GM12878 (cell line): ENCODE measurements at regions not wholly inside any gene's neighbourhood (a gene's known extent, or its start where the extent isn't known, plus 50 kb on each side); places are given as distances from the start of the nearest gene placed in this dataset.

ENCODE experiments used
- ATAC-seq: fragments of 200-7000 bp; cut with Tn5 transposase; 3 replicates; pipeline ENCODE4 v1.9.1; 2020; ENCODE audit warnings: mild to moderate bottlenecking, moderate library complexity
- BruUV-seq: library from RNA; stranded (reverse); fragments of 400-500 nt; replicated peaks from 2 replicates; lab custom pipeline; 2021; lab: Mats Ljungman, UMichigan
- CTCF ChIA-PET: fragments of 300-600 bp; sonication (Branson Sonifier 250); formaldehyde crosslinking; extraction: SDS; loops from one replicate; lab custom pipeline; 2021; ENCODE audit warnings: inconsistent platforms; lab: Yijun Ruan, JAX
- POLR2A ChIA-PET: fragments of 350-600 bp; formaldehyde crosslinking; extraction: SDS; loops from one replicate; lab custom pipeline; 2021; ENCODE audit warnings: inconsistent platforms; lab: Charles Lee
- RAD21 ChIA-PET: fragments of 300-600 bp; sonication (Branson Sonifier 250); formaldehyde crosslinking; loops from one replicate; lab custom pipeline; 2023; ENCODE audit warnings: antibody characterized with exemption; ENCODE audit not compliant: unreplicated experiment; lab: Charles Lee
- SMC1A ChIA-PET: fragments of 300-600 bp; sonication (Branson Sonifier 250); formaldehyde crosslinking; loops from one replicate; lab custom pipeline; 2023; ENCODE audit not compliant: unreplicated experiment, uncharacterized antibody; lab: Charles Lee
- DNase-seq: peaks from one replicate; pipeline ENCODE4 v3.0.0-alpha.2; 2011; ENCODE audit warnings: low read depth, low spot score
- FAIRE-seq: peaks from 3 replicates; lab custom pipeline; 2011; peaks lifted over from hg19 to GRCh38; lab: Jason Lieb, UNC
- H2AFZ ChIP-seq: 2 replicates; pipeline ENCODE4 v1.6.0; 2011; ENCODE audit warnings: low read depth, low read length, control low read depth; ENCODE audit not compliant: control insufficient read depth
- H3K27ac ChIP-seq: 2 replicates; pipeline ENCODE4 v1.5.1; 2011; ENCODE audit warnings: control low read depth; ENCODE audit not compliant: control insufficient read depth, insufficient read depth
- H3K27me3 ChIP-seq, 2 experiments: replicated peaks in 1 of 2; 2 replicates each; pipeline versions ENCODE4 v1.6.0 to v1.6.1; 2011; ENCODE audit warnings: low read length in 1 of 2; ENCODE audit not compliant: control insufficient read depth in 2 of 2, insufficient read depth in 2 of 2
- H3K36me3 ChIP-seq, 2 experiments: 2 replicates each; pipeline ENCODE4 v1.5.1; 2011; ENCODE audit warnings: low read length in 1 of 2; ENCODE audit not compliant: control insufficient read depth in 2 of 2, insufficient read depth in 2 of 2
- H3K4me1 ChIP-seq: 2 replicates; pipeline ENCODE4 v1.6.1; 2011; ENCODE audit warnings: mild to moderate bottlenecking, low read length, moderate library complexity, mixed read lengths; ENCODE audit not compliant: control insufficient read depth, insufficient read depth
- H3K4me2 ChIP-seq: 2 replicates; pipeline ENCODE4 v1.6.0; 2011; ENCODE audit warnings: control low read depth; ENCODE audit not compliant: control insufficient read depth, insufficient read depth
- H3K4me3 ChIP-seq: fragments of 200-600 bp; sonication (generic); 2 replicates; pipeline ENCODE4 v1.5.1; 2016
- H3K79me2 ChIP-seq: 2 replicates; pipeline ENCODE4 v1.6.0; 2011; ENCODE audit warnings: low read length; ENCODE audit not compliant: control insufficient read depth, insufficient read depth
- H3K9ac ChIP-seq: 2 replicates; pipeline ENCODE4 v1.8.0; 2011; ENCODE audit warnings: low read length, control low read depth, mixed read lengths; ENCODE audit not compliant: control insufficient read depth, insufficient read depth
- H3K9me3 ChIP-seq: replicated peaks from 3 replicates; pipeline ENCODE4 v1.5.1; 2011; ENCODE audit warnings: mild to moderate bottlenecking, low read length; ENCODE audit not compliant: control insufficient read depth, insufficient read depth
- H4K20me1 ChIP-seq: 2 replicates; pipeline ENCODE4 v1.6.0; 2011; ENCODE audit not compliant: control insufficient read depth, insufficient read depth
- CREM ChIP-seq: IDR thresholded peaks from 2 replicates; pipeline ENCODE4 v1.6.1; 2014; ENCODE audit warnings: antibody characterized with exemption, low read depth
- EGR1 ChIP-seq, 2 experiments: IDR thresholded peaks; 1 replicate in 1 of 2; 2 replicates in 1 of 2; pipeline ENCODE4 v1.6.1; 2011 to 2012; ENCODE audit warnings: low read depth in 2 of 2, low read length in 2 of 2, borderline replicate concordance in 1 of 2, mild to moderate bottlenecking in 1 of 2, moderate library complexity in 1 of 2
- EP300 ChIP-seq, 2 experiments: fragments of 150-350 bp in 1 of 2; IDR thresholded peaks; 2 replicates each; pipeline ENCODE4 v1.6.1; 2011 to 2012; ENCODE audit warnings: low read depth in 2 of 2, low read length in 2 of 2, borderline replicate concordance in 1 of 2, improper control_type of control experiment in 1 of 2, inconsistent platforms in 1 of 2; ENCODE audit not compliant: control insufficient read depth in 1 of 2
- SMARCA5 ChIP-seq: fragments of 450-650 bp; IDR thresholded peaks from 2 replicates; pipeline ENCODE4 v1.6.1; 2017; ENCODE audit warnings: mild to moderate bottlenecking
- SREBF1 ChIP-seq: IDR thresholded peaks from 2 replicates; pipeline ENCODE4 v1.6.1; 2012; ENCODE audit warnings: mild to moderate bottlenecking, low read length
- SUZ12 ChIP-seq: fragments of 200-600 bp; sonication (generic); IDR thresholded peaks from one replicate; pipeline ENCODE4 v1.6.1; 2018; ENCODE audit warnings: antibody characterized with exemption, mild to moderate bottlenecking; ENCODE audit not compliant: unreplicated experiment
- TBL1XR1 ChIP-seq: IDR thresholded peaks from 2 replicates; pipeline ENCODE4 v1.6.1; 2012; ENCODE audit warnings: low read depth, low read length, improper control_type of control experiment
- TCF3 ChIP-seq: IDR thresholded peaks from 2 replicates; pipeline ENCODE4 v1.6.1; 2012; ENCODE audit warnings: low read depth, mild to moderate bottlenecking, low read length, borderline replicate concordance; ENCODE audit not compliant: insufficient read depth
- USF1 ChIP-seq: IDR thresholded peaks from 2 replicates; pipeline ENCODE4 v1.6.1; 2011; ENCODE audit warnings: borderline replicate concordance, low read depth, mild to moderate bottlenecking, moderate library complexity, mixed read lengths, low read length; ENCODE audit not compliant: insufficient read depth; ENCODE audit errors: extremely low read length
- ZNF24 ChIP-seq: fragments of 450-650 bp; IDR thresholded peaks from 2 replicates; pipeline ENCODE4 v1.6.1; 2017; ENCODE audit warnings: antibody characterized with exemption, mild to moderate bottlenecking
- ZZZ3 ChIP-seq: IDR thresholded peaks from 2 replicates; pipeline ENCODE4 v1.6.1; 2011; ENCODE audit warnings: low read depth; ENCODE audit not compliant: control insufficient read depth, insufficient read length
- WGBS: methylation state at CpG from one replicate; pipeline ENCODE4 v1.1.6; 2016; ENCODE audit warnings: low lambda C conversion rate; ENCODE audit not compliant: insufficient replicate concordance, insufficient coverage; ENCODE audit errors: missing lambda C conversion rate; 5-methylcytosine and 5-hydroxymethylcytosine counted together
- in situ Hi-C: fragments of 300-500 bp; cut with MboI; formaldehyde crosslinking; loops from 9 replicates; pipeline ENCODE4 v1.14.3; 2018; ENCODE audit warnings: mixed read lengths
- intact Hi-C: fragments of 100-400 bp; cut with micrococcal nuclease; formaldehyde crosslinking; loops from one replicate; pipeline ENCODE4 v1.14.2; 2022; ENCODE audit not compliant: unreplicated experiment
- TF ChIP-seq, protein P1 (sequence below): IDR thresholded peaks from 2 replicates; pipeline ENCODE4 v1.6.1; 2011; ENCODE audit warnings: mild to moderate bottlenecking, low read depth, low read length, moderate library complexity; ENCODE audit not compliant: insufficient replicate concordance
- TF ChIP-seq, protein P2 (sequence below): IDR thresholded peaks from 2 replicates; pipeline ENCODE4 v1.6.1; 2012; ENCODE audit warnings: low read length, inconsistent platforms
- TF ChIP-seq, protein P3 (sequence below): IDR thresholded peaks from 2 replicates; pipeline ENCODE4 v1.6.1; 2012; ENCODE audit warnings: low read depth, low read length, improper control_type of control experiment

GRCh38 chr15:77714555-77714954 is 81.8 kb upstream of the LINGO1 start:
- intact Hi-C loops: no loop called here
- H3K27me3 ChIP-seq: peaks cover 0 to 2% of the 10 kb centered on the region in 2 experiments; a peak in 3 of 4 replicates
- TF ChIP-seq SUZ12: no peak
- TF ChIP-seq SREBF1: no peak
- no peak for TF ChIP-seq ZNF24
- no peak for TF ChIP-seq TCF3
- no peak for TF ChIP-seq ZZZ3
- no peak for TF ChIP-seq SMARCA5
- TF ChIP-seq EP300 (IDR thresholded peaks at IDR 0.05; ENCODE audit: borderline replicate concordance in 1 of 2, control insufficient read depth in 1 of 2, low read depth in 2 of 2, low read length in 2 of 2): no peak
- no peak for TF ChIP-seq TBL1XR1
- TF ChIP-seq CREM: no peak
- TF ChIP-seq, protein P1, sequence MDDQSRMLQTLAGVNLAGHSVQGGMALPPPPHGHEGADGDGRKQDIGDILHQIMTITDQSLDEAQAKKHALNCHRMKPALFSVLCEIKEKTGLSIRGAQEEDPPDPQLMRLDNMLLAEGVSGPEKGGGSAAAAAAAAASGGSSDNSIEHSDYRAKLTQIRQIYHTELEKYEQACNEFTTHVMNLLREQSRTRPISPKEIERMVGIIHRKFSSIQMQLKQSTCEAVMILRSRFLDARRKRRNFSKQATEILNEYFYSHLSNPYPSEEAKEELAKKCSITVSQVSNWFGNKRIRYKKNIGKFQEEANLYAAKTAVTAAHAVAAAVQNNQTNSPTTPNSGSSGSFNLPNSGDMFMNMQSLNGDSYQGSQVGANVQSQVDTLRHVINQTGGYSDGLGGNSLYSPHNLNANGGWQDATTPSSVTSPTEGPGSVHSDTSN: no peak
- no peak for TF ChIP-seq EGR1 (IDR thresholded peaks at IDR 0.05; ENCODE audit: borderline replicate concordance in 1 of 2, low read depth in 2 of 2, low read length in 2 of 2)
- TF ChIP-seq USF1: no peak
- TF ChIP-seq, protein P2, sequence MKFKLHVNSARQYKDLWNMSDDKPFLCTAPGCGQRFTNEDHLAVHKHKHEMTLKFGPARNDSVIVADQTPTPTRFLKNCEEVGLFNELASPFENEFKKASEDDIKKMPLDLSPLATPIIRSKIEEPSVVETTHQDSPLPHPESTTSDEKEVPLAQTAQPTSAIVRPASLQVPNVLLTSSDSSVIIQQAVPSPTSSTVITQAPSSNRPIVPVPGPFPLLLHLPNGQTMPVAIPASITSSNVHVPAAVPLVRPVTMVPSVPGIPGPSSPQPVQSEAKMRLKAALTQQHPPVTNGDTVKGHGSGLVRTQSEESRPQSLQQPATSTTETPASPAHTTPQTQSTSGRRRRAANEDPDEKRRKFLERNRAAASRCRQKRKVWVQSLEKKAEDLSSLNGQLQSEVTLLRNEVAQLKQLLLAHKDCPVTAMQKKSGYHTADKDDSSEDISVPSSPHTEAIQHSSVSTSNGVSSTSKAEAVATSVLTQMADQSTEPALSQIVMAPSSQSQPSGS: no peak
- TF ChIP-seq, protein P3, sequence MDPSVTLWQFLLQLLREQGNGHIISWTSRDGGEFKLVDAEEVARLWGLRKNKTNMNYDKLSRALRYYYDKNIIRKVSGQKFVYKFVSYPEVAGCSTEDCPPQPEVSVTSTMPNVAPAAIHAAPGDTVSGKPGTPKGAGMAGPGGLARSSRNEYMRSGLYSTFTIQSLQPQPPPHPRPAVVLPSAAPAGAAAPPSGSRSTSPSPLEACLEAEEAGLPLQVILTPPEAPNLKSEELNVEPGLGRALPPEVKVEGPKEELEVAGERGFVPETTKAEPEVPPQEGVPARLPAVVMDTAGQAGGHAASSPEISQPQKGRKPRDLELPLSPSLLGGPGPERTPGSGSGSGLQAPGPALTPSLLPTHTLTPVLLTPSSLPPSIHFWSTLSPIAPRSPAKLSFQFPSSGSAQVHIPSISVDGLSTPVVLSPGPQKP: no peak

More at GRCh38 chr15:77714555-77714954, 81.8 kb upstream of the LINGO1 start:
- ChIA-PET POLR2A (no interaction called here), CTCF (no interaction called here), SMC1A (no interaction called here), RAD21 (no interaction called here)
- H4K20me1 ChIP-seq: no peaks in the 10 kb centered on the region
- ATAC-seq (no peak), FAIRE-seq (no peak), DNase-seq (no peak)
- H3K36me3 ChIP-seq: no peaks in the 10 kb centered on the region
- in situ Hi-C loops: no loop called here
- H3K4me3 ChIP-seq: no peak overlapping the region
- H3K79me2 ChIP-seq: no peaks in the 10 kb centered on the region
- H3K27ac ChIP-seq: no peak overlapping the region
- WGBS: 27% methylated on average over 13 of the region's 13 CpGs
- H2AFZ ChIP-seq: no peak overlapping the region
- no peak overlapping the region for H3K9ac ChIP-seq
- no peaks in the 10 kb centered on the region for H3K9me3 ChIP-seq
- no TSS peak for BruUV-seq
- no peaks in the 10 kb centered on the region for H3K4me1 ChIP-seq
- no peak overlapping the region for H3K4me2 ChIP-seq
